Motor neuron (in vitro differentiated cells): ENCODE measurements at regions not wholly inside any gene's neighbourhood (a gene's known extent, or its start where the extent isn't known, plus 50 kb on each side); places are given as distances from the start of the nearest gene placed in this dataset.
A peak's percentile ranks its signal among the peaks of the same experiment; 100 is the strongest.
"Not testable (repeated sequence)": the region's sequence is repeated elsewhere in the genome, so short reads cannot be mapped to it uniquely, and the experiment has no call there.

Experiments used
- ATAC-seq, 8 experiments: fragments of 200-7000 bp; cut with Tn5 transposase; replicated peaks in 6 of 8; 2 replicates each; pipeline ENCODE4 v1.8.0; 2021; ENCODE audit warnings: mild to moderate bottlenecking in 8 of 8, moderate library complexity in 8 of 8
- H3K27ac ChIP-seq, 2 donors: fragments of 250-450 bp; sonication (Bioruptor Pico); 2 replicates each; pipeline ENCODE4 v1.9.0; 2021; ENCODE audit warnings: antibody characterized with exemption in 2 of 2, mild to moderate bottlenecking in 2 of 2, moderate library complexity in 1 of 2
- H3K4me1 ChIP-seq, 2 donors: fragments of 250-450 bp; sonication (Bioruptor Pico); replicated peaks in 1 of 2; 2 replicates each; pipeline ENCODE4 v1.6.1; 2021; ENCODE audit warnings: antibody characterized with exemption in 2 of 2, mild to moderate bottlenecking in 2 of 2, moderate library complexity in 1 of 2
- H3K4me3 ChIP-seq, 5 donors: fragments of 250-450 bp; sonication (Bioruptor Pico); 2 replicates each; pipeline ENCODE4 v1.9.0; 2021; ENCODE audit warnings: antibody characterized with exemption in 5 of 5, mild to moderate bottlenecking in 5 of 5, moderate library complexity in 4 of 5
- WGBS, 10 experiments: fragments of 450-650 bp; shearing (Covaris generic); methylation state at CpG; one replicate each; pipeline ENCODE4 v1.0.0; 2022; 5-methylcytosine and 5-hydroxymethylcytosine counted together
- in situ Hi-C, 9 experiments: fragments of 400-800 bp; cut with MboI; loops; one replicate each; pipeline ENCODE4 v1.15.0; 2021; ENCODE audit warnings: low sequenced_read_pairs in 9 of 9, low pct_unique_long_range_greater_than_20kb in 2 of 9; ENCODE audit not compliant: unreplicated experiment in 9 of 9

DNA sequence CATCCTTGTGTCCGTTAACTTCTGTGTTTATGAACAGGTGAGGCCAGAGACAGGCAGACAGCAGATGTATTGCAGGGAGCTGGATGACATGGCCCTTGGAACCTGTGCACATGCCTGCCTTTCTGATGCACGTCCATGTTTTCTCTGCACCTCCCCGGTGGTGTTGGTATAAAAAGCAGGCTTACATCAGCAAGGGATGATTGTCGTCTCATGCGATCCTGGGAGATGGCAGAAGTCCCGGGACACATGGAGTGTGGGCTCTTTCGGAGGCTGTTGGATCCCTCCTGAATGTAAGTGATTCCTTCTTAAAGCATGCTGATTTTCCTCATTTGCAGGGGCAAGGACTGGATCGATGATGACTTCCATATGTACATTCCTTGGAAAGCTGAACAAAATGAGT, 134.8 kb downstream of the SNRPN start:
- in situ Hi-C loops: no loop called here
- WGBS, 10 experiments: 11 to 93% (median 71%) methylated on average over 2 to 6 of the region's 8 CpGs; no CpG with 5 or more reads in 2 of the 10 experiments
- H3K27ac ChIP-seq: no peak overlapping the region

DNA sequence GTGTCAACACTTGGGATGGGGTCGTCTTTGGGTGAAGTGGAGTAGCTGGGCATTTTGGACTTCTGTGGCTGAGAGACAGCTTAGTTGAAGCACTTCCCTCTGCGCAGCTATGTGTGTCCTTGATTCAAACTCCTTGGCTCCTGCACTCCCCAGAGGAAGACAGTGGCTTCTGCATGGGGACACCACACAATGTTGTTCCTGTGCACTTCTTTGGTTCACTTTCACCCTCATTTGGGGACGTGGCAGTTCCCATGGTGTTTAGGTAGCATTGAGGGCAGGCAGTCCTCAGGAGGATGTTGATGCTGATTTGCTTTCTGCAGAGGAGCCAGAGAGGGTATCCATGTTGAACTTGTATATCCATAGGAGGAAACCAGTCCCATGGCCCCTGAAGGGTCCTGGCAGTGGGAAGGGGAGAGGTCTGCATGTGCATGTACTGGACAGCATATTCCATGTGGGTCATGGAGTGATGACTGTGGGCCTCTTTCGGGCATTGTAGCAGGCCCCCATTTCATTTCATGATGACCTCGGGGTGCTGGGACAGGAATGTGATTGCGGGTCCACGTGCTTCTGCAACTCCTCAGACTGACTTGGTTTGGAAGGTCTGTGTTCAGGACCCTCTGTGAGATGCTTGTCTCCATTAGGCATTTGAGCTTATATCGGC, 135.4 kb downstream of the SNRPN start:
- WGBS, 10 experiments: 25 to 77% (median 54%) methylated on average over 1 to 4 of the region's 8 CpGs; no CpG with 5 or more reads in 2 of the 10 experiments
- H3K4me3 ChIP-seq: no peak overlapping the region
- H3K4me1 ChIP-seq: no peaks in the 10 kb centered on the region
- H3K27ac ChIP-seq: no peak overlapping the region
- no peak for ATAC-seq
- in situ Hi-C loops: no loop called here

More for the DNA sequence above, 134.8 kb downstream of the SNRPN start:
- Histone ChIP-seq H3K4me3 (no peak overlapping the region), H3K4me1 (no peaks in the 10 kb centered on the region)
- no peak for ATAC-seq

DNA sequence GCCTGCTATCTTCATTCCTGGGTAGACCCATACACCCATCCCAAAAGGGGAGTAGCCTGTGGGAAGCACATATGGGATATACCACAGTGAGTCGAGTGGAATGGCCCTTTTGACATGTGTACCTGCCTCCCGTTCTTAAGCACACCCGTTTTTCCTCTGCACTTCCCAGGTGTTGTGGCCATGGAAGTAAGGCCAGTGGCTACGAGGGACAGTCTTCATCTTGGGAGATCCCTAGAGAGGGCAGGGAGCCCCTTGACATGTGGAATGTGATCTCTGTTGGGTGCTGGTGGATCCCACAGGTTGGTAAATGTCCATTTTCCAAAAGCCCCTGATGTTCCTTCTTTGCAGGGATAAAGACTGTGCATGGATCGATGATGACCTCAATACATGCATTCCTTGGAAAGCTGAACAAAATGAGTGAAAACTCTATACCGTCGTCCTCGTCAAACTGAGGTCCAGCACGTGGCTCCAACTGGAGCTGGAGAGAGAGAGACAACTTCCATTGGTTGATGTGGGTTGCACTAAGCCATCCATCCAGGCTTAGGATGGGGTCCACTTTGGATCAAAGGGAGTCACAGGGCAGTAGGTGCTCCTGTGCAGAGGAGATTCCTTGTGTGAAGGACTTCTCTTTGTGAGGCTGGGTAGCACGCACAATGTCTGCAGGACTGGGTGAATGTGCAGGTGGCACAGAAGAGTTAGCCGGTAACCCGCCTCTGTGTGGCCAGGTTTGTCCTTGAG, 136.8 kb downstream of the SNRPN start:
- no peaks in the 10 kb centered on the region for H3K4me1 ChIP-seq
- no peak for ATAC-seq
- H3K4me3 ChIP-seq: no peak overlapping the region
- no peak overlapping the region for H3K27ac ChIP-seq
- 48 to 90% (median 60%) methylated on average over 1 to 10 of the region's 12 CpGs; no CpG with 5 or more reads in 3 of the 10 experiments for WGBS, 10 experiments
- in situ Hi-C loops: no loop called here

GRCh38 chr15:25092661-25093060, 137.9 kb downstream of the SNRPN start:
- H3K27ac ChIP-seq: no peak overlapping the region
- no peak for ATAC-seq
- no peaks in the 10 kb centered on the region for H3K4me1 ChIP-seq
- in situ Hi-C loops: no loop called here
- 35 to 92% (median 61%) methylated on average over 1 to 2 of the region's 2 CpGs; no CpG with 5 or more reads in 5 of the 10 experiments for WGBS, 10 experiments
- H3K4me3 ChIP-seq: no peak overlapping the region

- Histone ChIP-seq H3K4me3 (no peak overlapping the region), H3K4me1 (no peaks in the 10 kb centered on the region), H3K27ac (no peak overlapping the region)
- ATAC-seq: no peak
- WGBS, 10 experiments: 20 to 92% (median 83%) methylated on average over 1 to 4 of the region's 4 CpGs; no CpG with 5 or more reads in 4 of the 10 experiments
- in situ Hi-C loops: no loop called here
Observed at GRCh38 chr15:25093455-25094029, 138.8 kb downstream of the SNRPN start.

DNA sequence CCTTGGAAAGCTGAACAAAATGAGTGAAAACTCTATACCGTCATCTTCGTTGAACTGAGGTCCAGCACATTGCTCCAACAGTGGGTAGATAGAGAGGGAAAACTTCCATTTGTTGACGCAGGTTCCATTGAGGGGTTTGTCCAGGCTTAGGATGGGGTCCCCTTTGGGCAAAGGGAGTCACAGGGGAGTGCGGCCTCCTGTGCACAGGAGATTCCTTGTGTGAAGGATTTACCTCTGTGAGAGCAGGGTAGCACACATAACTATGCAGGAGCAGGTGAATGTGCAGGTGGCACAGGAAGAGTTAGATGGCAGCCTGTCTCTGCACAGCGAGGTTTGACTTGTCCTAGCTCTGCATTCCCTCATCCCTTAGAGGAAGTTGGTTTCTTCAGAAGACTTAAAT, 139.3 kb downstream of the SNRPN start:
- no peaks in the 10 kb centered on the region for H3K4me1 ChIP-seq

GRCh38 chr15:25094519-25094918, 139.7 kb downstream of the SNRPN start:
- Histone ChIP-seq H3K27ac (no peak overlapping the region), H3K4me1 (no peaks in the 10 kb centered on the region), H3K4me3 (no peak overlapping the region)
- WGBS, 10 experiments: 0 to 100% (median 77%) methylated on average over 1 to 5 of the region's 5 CpGs; no CpG with 5 or more reads in 4 of the 10 experiments
- in situ Hi-C loops: no loop called here
- no peak for ATAC-seq

More for the DNA sequence above, 139.3 kb downstream of the SNRPN start:
- 40 to 100% (median 85%) methylated on average over 1 to 4 of the region's 5 CpGs; no CpG with 5 or more reads in 3 of the 10 experiments for WGBS, 10 experiments
- no peak overlapping the region for H3K4me3 ChIP-seq
- ATAC-seq: no peak
- in situ Hi-C loops: no loop called here
- no peak overlapping the region for H3K27ac ChIP-seq

GRCh38 chr15:25095179-25095578, 140.4 kb downstream of the SNRPN start:
- ATAC-seq: no peak
- Histone ChIP-seq H3K27ac (no peak overlapping the region), H3K4me1 (no peaks in the 10 kb centered on the region), H3K4me3 (no peak overlapping the region)
- WGBS, 10 experiments: 8 to 93% (median 54%) methylated on average over 1 to 2 of the region's 2 CpGs; no CpG with 5 or more reads in 1 of the 10 experiments
- in situ Hi-C loops: no loop called here

DNA sequence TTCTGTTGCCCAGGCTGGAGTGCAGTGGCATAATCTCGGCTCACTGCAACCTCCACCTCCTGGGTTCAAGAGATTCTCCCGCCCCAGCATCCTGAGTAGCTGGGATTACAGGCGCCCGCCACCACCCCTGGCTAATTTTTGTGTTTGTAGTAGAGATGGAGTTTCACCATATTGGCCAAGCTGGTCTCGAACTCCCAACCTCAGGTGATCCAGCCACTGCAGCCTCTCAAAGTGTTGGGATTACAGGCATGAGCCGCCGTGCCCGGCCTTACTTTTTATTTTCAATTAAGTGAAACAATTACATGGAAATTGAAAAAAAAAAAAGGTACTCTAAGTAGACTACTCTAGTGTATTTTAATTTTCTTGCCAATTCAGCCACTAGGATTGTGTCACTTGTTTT, 145.2 kb downstream of the SNRPN start:
- H3K4me3 ChIP-seq, H3K4me1 ChIP-seq, H3K27ac ChIP-seq, in situ Hi-C loops, ATAC-seq: not testable (repeated sequence)
- 33 to 100% (median 85%) methylated on average over 1 to 8 of the region's 8 CpGs; no CpG with 5 or more reads in 4 of the 10 experiments for WGBS, 10 experiments

DNA sequence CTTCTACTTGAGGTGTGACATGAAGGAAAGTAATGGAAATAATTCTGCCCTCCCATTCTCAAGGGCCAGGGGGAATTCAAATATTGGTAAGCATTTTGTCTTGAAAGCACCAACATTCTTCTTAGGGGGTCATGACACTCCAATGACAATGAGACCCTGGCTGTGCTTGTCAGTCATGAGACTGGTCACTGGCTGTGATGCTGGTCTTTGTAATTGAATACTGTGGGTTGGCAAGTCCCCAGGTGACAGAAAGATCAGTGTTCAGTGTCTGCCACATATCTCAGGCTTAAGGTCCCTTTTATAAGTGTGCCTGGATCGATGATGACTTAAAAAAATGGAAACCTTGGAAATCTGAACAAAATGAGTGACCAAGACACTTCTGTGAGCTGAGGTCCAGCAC, 151.4 kb downstream of the SNRPN start:
- no peak overlapping the region for H3K4me3 ChIP-seq
- H3K4me1 ChIP-seq: no peaks in the 10 kb centered on the region
- in situ Hi-C loops: no loop called here
- 0 to 75% (median 20%) methylated on average over 1 of the region's 1 CpG; no CpG with 5 or more reads in 5 of the 10 experiments for WGBS, 10 experiments
- ATAC-seq: no peak
- H3K27ac ChIP-seq: no peak overlapping the region

DNA sequence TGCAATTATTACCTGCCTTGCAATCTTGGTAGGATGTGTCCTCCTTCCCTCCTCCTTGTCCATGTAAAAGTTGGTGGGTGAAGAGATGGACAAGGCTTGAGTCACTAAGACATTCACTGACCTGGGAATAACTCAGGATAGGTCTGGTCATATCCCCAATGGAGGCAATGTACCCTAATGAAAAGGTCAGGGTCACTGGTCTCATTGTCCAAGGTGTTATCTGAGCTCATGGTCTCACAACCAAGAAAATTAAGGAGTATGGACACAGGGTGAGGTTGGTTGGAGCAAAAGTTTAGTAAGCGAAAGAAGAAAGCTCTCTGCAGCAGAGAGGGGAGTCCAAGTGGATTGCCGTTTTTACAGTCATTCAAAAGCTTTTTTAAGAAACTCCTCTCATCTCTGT, 179.0 kb downstream of the SNRPN start:
- no peak overlapping the region for H3K4me3 ChIP-seq
- in situ Hi-C loops: no loop called here
- 33 to 89% (median 72%) methylated on average over 1 to 2 of the region's 2 CpGs; no CpG with 5 or more reads in 5 of the 10 experiments for WGBS, 10 experiments
- H3K4me1 ChIP-seq: no peaks in the 10 kb centered on the region
- H3K27ac ChIP-seq: no peak overlapping the region
- ATAC-seq: no peak

- in situ Hi-C loops: no loop called here
- H3K4me1 ChIP-seq: no peaks in the 10 kb centered on the region
- ATAC-seq: peak in 2 of 8 experiments; percentile 15 to 34
- no peak overlapping the region for H3K27ac ChIP-seq
- H3K4me3 ChIP-seq: no peak overlapping the region
- WGBS, 10 experiments: 0 to 68% (median 50%) methylated on average over 1 to 2 of the region's 2 CpGs; no CpG with 5 or more reads in 3 of the 10 experiments
Observed at GRCh38 chr15:25134546-25134945, 179.8 kb downstream of the SNRPN start.

- 37 to 100% (median 69%) methylated on average over 1 to 3 of the region's 3 CpGs for WGBS, 10 experiments
- ATAC-seq: peak in 4 of 8 experiments; percentile 39 to 90 (median 56)
- Histone ChIP-seq H3K27ac (no peak overlapping the region), H3K4me1 (no peaks in the 10 kb centered on the region), H3K4me3 (no peak overlapping the region)
- in situ Hi-C loops: no loop called here
Observed at GRCh38 chr15:25136119-25136518, 181.3 kb downstream of the SNRPN start.
